DND-41 (cell line): ENCODE measurements at regions not wholly inside any gene's neighbourhood (a gene's known extent, or its start where the extent isn't known, plus 50 kb on each side); places are given as distances from the start of the nearest gene placed in this dataset.

ENCODE experiments used
- ATAC-seq: fragments of 200-7000 bp; cut with Tn5 transposase; 3 replicates; pipeline ENCODE4 v1.9.1; 2021; ENCODE audit warnings: low read depth; ENCODE audit not compliant: insufficient read depth
- DNase-seq: peaks from one replicate; pipeline ENCODE4 v3.0.0-alpha.2; 2020
- H2AFZ ChIP-seq: 2 replicates; pipeline ENCODE4 v1.6.0; 2012; ENCODE audit warnings: low read depth, low read length
- H3K27ac ChIP-seq: 2 replicates; pipeline ENCODE4 v1.5.1; 2012; ENCODE audit warnings: low read length, inconsistent platforms
- H3K27me3 ChIP-seq: fragments of 200-600 bp; sonication (generic); 2 replicates; pipeline ENCODE4 v1.6.0; 2012; ENCODE audit warnings: low read length, mild to moderate bottlenecking, inconsistent platforms; ENCODE audit not compliant: insufficient read depth, poor library complexity
- H3K36me3 ChIP-seq: 2 replicates; pipeline ENCODE4 v1.5.1; 2012; ENCODE audit warnings: low read length, inconsistent platforms; ENCODE audit not compliant: insufficient read depth
- H3K4me1 ChIP-seq: 2 replicates; pipeline ENCODE4 v1.5.1; 2012; ENCODE audit warnings: mild to moderate bottlenecking, low read length; ENCODE audit not compliant: insufficient read depth
- H3K4me2 ChIP-seq: 2 replicates; pipeline ENCODE4 v1.6.0; 2012; ENCODE audit warnings: mild to moderate bottlenecking, moderate library complexity, low read length, inconsistent platforms; ENCODE audit not compliant: insufficient read depth
- H3K4me3 ChIP-seq, 2 experiments: fragments of 200-600 bp in 1 of 2; shearing (Covaris generic) in 1 of 2; 2 replicates each; pipeline ENCODE4 v1.5.1; 2012 to 2016; ENCODE audit warnings: inconsistent platforms in 2 of 2, low read length in 2 of 2, mild to moderate bottlenecking in 2 of 2, low read depth in 1 of 2, moderate library complexity in 1 of 2
- H3K79me2 ChIP-seq: 2 replicates; pipeline ENCODE4 v1.6.0; 2012; ENCODE audit warnings: low read length, inconsistent platforms; ENCODE audit not compliant: insufficient read depth
- H3K9ac ChIP-seq: 2 replicates; pipeline ENCODE4 v1.6.0; 2012; ENCODE audit warnings: low read depth, mild to moderate bottlenecking, inconsistent platforms, low read length, moderate library complexity
- H3K9me3 ChIP-seq: 2 replicates; pipeline ENCODE4 v1.5.1; 2012; ENCODE audit warnings: low read length, moderate library complexity, mild to moderate bottlenecking, inconsistent platforms; ENCODE audit not compliant: insufficient read depth, severe bottlenecking
- H4K20me1 ChIP-seq: 2 replicates; pipeline ENCODE4 v1.6.0; 2012; ENCODE audit warnings: low read length; ENCODE audit not compliant: insufficient read depth
- CTCF ChIP-seq: IDR thresholded peaks from 2 replicates; pipeline ENCODE4 v1.5.1; 2012; ENCODE audit warnings: borderline replicate concordance, low read length, moderate library complexity, mild to moderate bottlenecking; ENCODE audit not compliant: poor library complexity, severe bottlenecking; ENCODE audit errors: extremely low read depth
- EZH2 ChIP-seq: IDR thresholded peaks from 3 replicates; pipeline ENCODE4 v1.6.1; 2012; ENCODE audit warnings: borderline replicate concordance, low read depth, mild to moderate bottlenecking, moderate library complexity, low read length, inconsistent platforms; ENCODE audit not compliant: severe bottlenecking

GRCh38 chr20:24792641-24793495, 156.2 kb upstream of the CST7 start:
- no peaks in the 10 kb centered on the region for H3K27me3 ChIP-seq
- H3K4me2 ChIP-seq = no peak overlapping the region
- H3K27ac ChIP-seq = no peak overlapping the region
- ATAC-seq = no peak
- no peak overlapping the region for H2AFZ ChIP-seq
- no peak for DNase-seq
- H3K4me3 ChIP-seq = no peak overlapping the region
- no peaks in the 10 kb centered on the region for H3K79me2 ChIP-seq
- TF ChIP-seq EZH2 = no peak
- no peak for TF ChIP-seq CTCF
- no peaks in the 10 kb centered on the region for H3K9me3 ChIP-seq
- no peaks in the 10 kb centered on the region for H3K36me3 ChIP-seq
- no peaks in the 10 kb centered on the region for H4K20me1 ChIP-seq
- no peak overlapping the region for H3K9ac ChIP-seq
- no peaks in the 10 kb centered on the region for H3K4me1 ChIP-seq

- H3K36me3 ChIP-seq = no peaks in the 10 kb centered on the region
- H3K27ac ChIP-seq = no peak overlapping the region
- no peaks in the 10 kb centered on the region for H3K9me3 ChIP-seq
- H3K4me2 ChIP-seq = no peak overlapping the region
- no peaks in the 10 kb centered on the region for H4K20me1 ChIP-seq
- H2AFZ ChIP-seq = no peak overlapping the region
- H3K9ac ChIP-seq = no peak overlapping the region
- TF ChIP-seq EZH2 (no peak), CTCF (no peak)
- H3K4me3 ChIP-seq = no peak overlapping the region
- no peaks in the 10 kb centered on the region for H3K79me2 ChIP-seq
- 0 out of 3 replicates have a peak, but pooled peaks have one; percentile 27 for ATAC-seq
- H3K4me1 ChIP-seq = no peaks in the 10 kb centered on the region
- DNase-seq = no peak
- H3K27me3 ChIP-seq = no peaks in the 10 kb centered on the region
Measured at GRCh38 chr20:24795436-24795835, 153.6 kb upstream of the CST7 start.

- Histone ChIP-seq H2AFZ (no peak overlapping the region), H3K4me3 (no peak overlapping the region), H3K4me2 (no peak overlapping the region), H3K27me3 (no peaks in the 10 kb centered on the region), H3K36me3 (no peaks in the 10 kb centered on the region), H3K27ac (no peak overlapping the region), H3K9me3 (no peaks in the 10 kb centered on the region), H4K20me1 (no peaks in the 10 kb centered on the region), H3K9ac (no peak overlapping the region), H3K79me2 (no peaks in the 10 kb centered on the region), H3K4me1 (no peaks in the 10 kb centered on the region)
- TF ChIP-seq EZH2 = no peak
- TF ChIP-seq CTCF = no peak
- ATAC-seq = no peak
- no peak for DNase-seq
Measured at GRCh38 chr20:24796236-24796635, 152.8 kb upstream of the CST7 start.
